T-helper 17 cell (primary cell): ENCODE measurements at regions not wholly inside any gene's neighbourhood (a gene's known extent, or its start where the extent isn't known, plus 50 kb on each side); places are given as distances from the start of the nearest gene placed in this dataset.

Experiments used
- ATAC-seq: fragments of 150-1000 bp; cut with Tn5 transposase; 2 replicates; pipeline ENCODE4 v1.10.0; 2021; ENCODE audit warnings: mild to moderate bottlenecking, moderate library complexity
- DNase-seq, 3 donors: peaks; one replicate each; pipeline versions ENCODE4 v3.0.0 to v3.0.0-alpha.2; 2020 to 2021
- H3K9me3 ChIP-seq: one replicate; pipeline ENCODE4 v1.7.0; 2013; ENCODE audit warnings: low read length, mild to moderate bottlenecking; ENCODE audit not compliant: control insufficient read depth, poor library complexity, severe bottlenecking
- H3K27ac Mint-ChIP-seq: one replicate; pipeline ENCODE4 v1.8.0; 2022; ENCODE audit warnings: mild to moderate bottlenecking, moderate library complexity, mixed read lengths
- H3K27me3 Mint-ChIP-seq: one replicate; pipeline ENCODE4 v1.8.0; 2022; ENCODE audit warnings: mixed read lengths
- H3K36me3 Mint-ChIP-seq: one replicate; pipeline ENCODE4 v1.8.0; 2022; ENCODE audit warnings: low read depth, mixed read lengths
- H3K4me1 Mint-ChIP-seq: one replicate; pipeline ENCODE4 v1.8.0; 2022; ENCODE audit warnings: mild to moderate bottlenecking, mixed read lengths
- H3K4me3 Mint-ChIP-seq: one replicate; pipeline ENCODE4 v1.8.0; 2022; ENCODE audit warnings: mild to moderate bottlenecking, moderate library complexity, mixed read lengths

GRCh38 chr2:122056853-122057252 lies 301.4 kb downstream of the TSN start:
- DNase-seq = no peak
- H3K36me3 Mint-ChIP-seq = no peaks in the 10 kb centered on the region
- no peak for ATAC-seq
- no peak overlapping the region for H3K4me3 Mint-ChIP-seq
- H3K27me3 Mint-ChIP-seq = peaks cover 12% of the 10 kb centered on the region
- H3K9me3 ChIP-seq = no peaks in the 10 kb centered on the region
- H3K4me1 Mint-ChIP-seq = no peaks in the 10 kb centered on the region
- no peak overlapping the region for H3K27ac Mint-ChIP-seq

- Mint-ChIP-seq H3K4me3 (no peak overlapping the region), H3K27me3 (no peaks in the 10 kb centered on the region), H3K27ac (no peak overlapping the region), H3K4me1 (no peaks in the 10 kb centered on the region), H3K36me3 (no peaks in the 10 kb centered on the region)
- DNase-seq = no peak
- ATAC-seq = no peak
- H3K9me3 ChIP-seq = no peaks in the 10 kb centered on the region
Observed at GRCh38 chr2:122061206-122061605, 305.8 kb downstream of the TSN start.

GRCh38 chr2:122061831-122062230 lies 306.4 kb downstream of the TSN start:
- Mint-ChIP-seq H3K36me3 (no peaks in the 10 kb centered on the region), H3K4me3 (no peak overlapping the region), H3K27ac (no peak overlapping the region), H3K4me1 (no peaks in the 10 kb centered on the region), H3K27me3 (no peaks in the 10 kb centered on the region)
- H3K9me3 ChIP-seq = no peaks in the 10 kb centered on the region
- DNase-seq = no peak
- ATAC-seq = no peak

GRCh38 chr2:122062506-122062905 lies 307.1 kb downstream of the TSN start:
- Mint-ChIP-seq H3K4me1 (no peaks in the 10 kb centered on the region), H3K4me3 (no peak overlapping the region), H3K27ac (no peak overlapping the region), H3K36me3 (no peaks in the 10 kb centered on the region), H3K27me3 (no peaks in the 10 kb centered on the region)
- ATAC-seq (no peak), DNase-seq (no peak)
- H3K9me3 ChIP-seq = no peaks in the 10 kb centered on the region

- DNase-seq = no peak
- no peaks in the 10 kb centered on the region for H3K9me3 ChIP-seq
- Mint-ChIP-seq H3K27me3 (no peaks in the 10 kb centered on the region), H3K4me1 (no peaks in the 10 kb centered on the region), H3K36me3 (no peaks in the 10 kb centered on the region), H3K27ac (no peak overlapping the region), H3K4me3 (no peak overlapping the region)
- no peak for ATAC-seq
Observed at GRCh38 chr2:122063716-122064115, 308.3 kb downstream of the TSN start.

- no peaks in the 10 kb centered on the region for H3K4me1 Mint-ChIP-seq
Observed at GRCh38 chr2:122070241-122070731, 314.8 kb downstream of the TSN start.

GRCh38 chr2:122072666-122073065 lies 317.2 kb downstream of the TSN start:
- DNase-seq = no peak
- Mint-ChIP-seq H3K4me3 (no peak overlapping the region), H3K27me3 (peaks cover 9% of the 10 kb centered on the region), H3K27ac (no peak overlapping the region), H3K36me3 (no peaks in the 10 kb centered on the region), H3K4me1 (no peaks in the 10 kb centered on the region)
- no peak for ATAC-seq
- no peaks in the 10 kb centered on the region for H3K9me3 ChIP-seq

More at GRCh38 chr2:122070241-122070731, 314.8 kb downstream of the TSN start:
- H3K36me3 Mint-ChIP-seq = no peaks in the 10 kb centered on the region
- no peak for DNase-seq
- ATAC-seq = no peak
- no peaks in the 10 kb centered on the region for H3K9me3 ChIP-seq
- peaks cover 6% of the 10 kb centered on the region for H3K27me3 Mint-ChIP-seq
- no peak overlapping the region for H3K27ac Mint-ChIP-seq
- H3K4me3 Mint-ChIP-seq = no peak overlapping the region

- ATAC-seq (no peak), DNase-seq (no peak)
- Mint-ChIP-seq H3K4me1 (no peaks in the 10 kb centered on the region), H3K27ac (no peak overlapping the region), H3K4me3 (no peak overlapping the region), H3K27me3 (peaks cover 10% of the 10 kb centered on the region), H3K36me3 (no peaks in the 10 kb centered on the region)
- no peaks in the 10 kb centered on the region for H3K9me3 ChIP-seq
Observed at GRCh38 chr2:122074201-122074600, 318.8 kb downstream of the TSN start.

GRCh38 chr2:122075381-122075780 lies 319.9 kb downstream of the TSN start:
- Mint-ChIP-seq H3K4me1 (no peaks in the 10 kb centered on the region), H3K36me3 (no peaks in the 10 kb centered on the region), H3K27ac (no peak overlapping the region), H3K4me3 (no peak overlapping the region), H3K27me3 (peaks cover 10% of the 10 kb centered on the region)
- DNase-seq (no peak), ATAC-seq (no peak)
- no peaks in the 10 kb centered on the region for H3K9me3 ChIP-seq

- no peak overlapping the region for H3K27ac Mint-ChIP-seq
- no peaks in the 10 kb centered on the region for H3K4me1 Mint-ChIP-seq
Observed at GRCh38 chr2:122077114-122077513, 321.7 kb downstream of the TSN start.

GRCh38 chr2:122077771-122078170 lies 322.3 kb downstream of the TSN start:
- H3K36me3 Mint-ChIP-seq = no peaks in the 10 kb centered on the region
- ATAC-seq (no peak), DNase-seq (no peak)
- no peaks in the 10 kb centered on the region for H3K9me3 ChIP-seq
- no peak overlapping the region for H3K27ac Mint-ChIP-seq
- H3K4me1 Mint-ChIP-seq = no peaks in the 10 kb centered on the region
- peaks cover 11% of the 10 kb centered on the region for H3K27me3 Mint-ChIP-seq
- H3K4me3 Mint-ChIP-seq = no peak overlapping the region

More at GRCh38 chr2:122077114-122077513, 321.7 kb downstream of the TSN start:
- DNase-seq = no peak
- H3K9me3 ChIP-seq = no peaks in the 10 kb centered on the region
- no peak for ATAC-seq
- peaks cover 14% of the 10 kb centered on the region for H3K27me3 Mint-ChIP-seq
- H3K4me3 Mint-ChIP-seq = no peak overlapping the region
- H3K36me3 Mint-ChIP-seq = no peaks in the 10 kb centered on the region

- Mint-ChIP-seq H3K27me3 (peaks cover 8% of the 10 kb centered on the region), H3K4me3 (no peak overlapping the region), H3K4me1 (no peaks in the 10 kb centered on the region), H3K27ac (no peak overlapping the region), H3K36me3 (no peaks in the 10 kb centered on the region)
- ATAC-seq (no peak), DNase-seq (no peak)
- H3K9me3 ChIP-seq = no peaks in the 10 kb centered on the region
Observed at GRCh38 chr2:122078451-122078850, 323.0 kb downstream of the TSN start.

- Mint-ChIP-seq H3K27me3 (peaks cover 8% of the 10 kb centered on the region), H3K4me3 (no peak overlapping the region), H3K36me3 (no peaks in the 10 kb centered on the region), H3K27ac (no peak overlapping the region), H3K4me1 (no peaks in the 10 kb centered on the region)
- ATAC-seq (no peak), DNase-seq (no peak)
- no peaks in the 10 kb centered on the region for H3K9me3 ChIP-seq
Observed at GRCh38 chr2:122079844-122080243, 324.4 kb downstream of the TSN start.

- no peaks in the 10 kb centered on the region for H3K36me3 Mint-ChIP-seq
Observed at GRCh38 chr2:122080316-122080715, 324.9 kb downstream of the TSN start.

More at GRCh38 chr2:122080316-122080715, 324.9 kb downstream of the TSN start:
- H3K4me1 Mint-ChIP-seq = no peaks in the 10 kb centered on the region
- H3K27me3 Mint-ChIP-seq = peaks cover 8% of the 10 kb centered on the region
- ATAC-seq = no peak
- no peak overlapping the region for H3K4me3 Mint-ChIP-seq
- H3K27ac Mint-ChIP-seq = no peak overlapping the region
- H3K9me3 ChIP-seq = no peaks in the 10 kb centered on the region
- DNase-seq = no peak
